Type B pancreatic cell (in vitro differentiated cells): ENCODE measurements at regions not wholly inside any gene's neighbourhood (a gene's known extent, or its start where the extent isn't known, plus 50 kb on each side); places are given as distances from the start of the nearest gene placed in this dataset.

Source experiments
- DNase-seq: peaks from one replicate; pipeline ENCODE4 v3.0.0; 2021; ENCODE audit warnings: mixed read lengths; ENCODE audit not compliant: unreplicated experiment; ENCODE audit errors: extremely low spot score
- H3K27ac Mint-ChIP-seq: 2 replicates; pipeline ENCODE4 v1.8.0; 2021; ENCODE audit warnings: mild to moderate bottlenecking, mixed read lengths
- H3K27me3 Mint-ChIP-seq: 2 replicates; pipeline ENCODE4 v1.8.0; 2021; ENCODE audit warnings: mixed read lengths
- H3K36me3 Mint-ChIP-seq: 2 replicates; pipeline ENCODE4 v1.8.0; 2021; ENCODE audit warnings: mixed read lengths
- H3K4me1 Mint-ChIP-seq: one replicate; pipeline ENCODE4 v1.8.0; 2021; ENCODE audit warnings: mixed read lengths; ENCODE audit not compliant: unreplicated experiment
- H3K4me3 Mint-ChIP-seq: 2 replicates; pipeline ENCODE4 v1.8.0; 2021; ENCODE audit warnings: mild to moderate bottlenecking, mixed read lengths
- H3K9me3 Mint-ChIP-seq: 2 replicates; pipeline ENCODE4 v1.8.0; 2021; ENCODE audit warnings: mixed read lengths
- CTCF ChIP-seq: fragments of 200-600 bp; sonication (generic); conservative IDR thresholded peaks from 2 replicates; pipeline ENCODE4 v1.5.0; 2021; ENCODE audit warnings: antibody characterized with exemption, mild to moderate bottlenecking

- H3K27me3 Mint-ChIP-seq: no peaks in the 10 kb centered on the region
- no peaks in the 10 kb centered on the region for H3K4me1 Mint-ChIP-seq
- no peaks in the 10 kb centered on the region for H3K9me3 Mint-ChIP-seq
- TF ChIP-seq CTCF: no peak
- no peak overlapping the region for H3K4me3 Mint-ChIP-seq
- no peak for DNase-seq
- no peaks in the 10 kb centered on the region for H3K36me3 Mint-ChIP-seq
- no peak overlapping the region for H3K27ac Mint-ChIP-seq
These were observed 208.8 kb downstream of the SLITRK6 start for GRCh38 chr13:85590231-85590931.

GRCh38 chr13:85589021-85589420, 210.2 kb downstream of the SLITRK6 start:
- Mint-ChIP-seq H3K36me3 (no peaks in the 10 kb centered on the region), H3K9me3 (no peaks in the 10 kb centered on the region), H3K4me3 (no peak overlapping the region), H3K27ac (no peak overlapping the region), H3K4me1 (no peaks in the 10 kb centered on the region), H3K27me3 (no peaks in the 10 kb centered on the region)
- DNase-seq: no peak
- TF ChIP-seq CTCF: no peak

GRCh38 chr13:85588359-85588758, 210.9 kb downstream of the SLITRK6 start:
- TF ChIP-seq CTCF: no peak
- Mint-ChIP-seq H3K27me3 (no peaks in the 10 kb centered on the region), H3K27ac (no peak overlapping the region), H3K4me1 (no peaks in the 10 kb centered on the region), H3K4me3 (no peak overlapping the region), H3K9me3 (no peaks in the 10 kb centered on the region), H3K36me3 (no peaks in the 10 kb centered on the region)
- DNase-seq: no peak

- DNase-seq: no peak
- H3K27ac Mint-ChIP-seq: no peak overlapping the region
- H3K36me3 Mint-ChIP-seq: no peaks in the 10 kb centered on the region
- H3K27me3 Mint-ChIP-seq: no peaks in the 10 kb centered on the region
- H3K4me1 Mint-ChIP-seq: no peaks in the 10 kb centered on the region
- no peaks in the 10 kb centered on the region for H3K9me3 Mint-ChIP-seq
- no peak overlapping the region for H3K4me3 Mint-ChIP-seq
- TF ChIP-seq CTCF: no peak
These were observed 212.4 kb downstream of the SLITRK6 start for GRCh38 chr13:85586856-85587255.

GRCh38 chr13:85586422-85586831, 212.8 kb downstream of the SLITRK6 start:
- Mint-ChIP-seq H3K27ac (no peak overlapping the region), H3K9me3 (no peaks in the 10 kb centered on the region), H3K27me3 (no peaks in the 10 kb centered on the region), H3K4me3 (no peak overlapping the region), H3K36me3 (no peaks in the 10 kb centered on the region), H3K4me1 (no peaks in the 10 kb centered on the region)
- TF ChIP-seq CTCF: no peak
- no peak for DNase-seq
